CD14-positive monocyte (primary cell): ENCODE measurements at regions not wholly inside any gene's neighbourhood (a gene's known extent, or its start where the extent isn't known, plus 50 kb on each side); places are given as distances from the start of the nearest gene placed in this dataset.

Source experiments
- DNase-seq, 3 donors: peaks; one replicate each; pipeline ENCODE4 v3.0.0-alpha.2; 2011 to 2022
- H2AFZ ChIP-seq: 2 replicates; pipeline ENCODE4 v1.6.0; 2012; ENCODE audit warnings: mild to moderate bottlenecking, low read depth, low read length, inconsistent platforms; ENCODE audit not compliant: insufficient read depth, poor library complexity, severe bottlenecking
- H3K27ac ChIP-seq, 2 donors: 1 replicate in 1 of 2; 2 replicates in 1 of 2; pipeline ENCODE4 v1.5.1; 2012 to 2013; ENCODE audit warnings: low read length in 2 of 2, control low read depth in 1 of 2, inconsistent platforms in 1 of 2, low read depth in 1 of 2, mild to moderate bottlenecking in 1 of 2
- H3K27me3 ChIP-seq, 2 donors: one replicate each; pipeline versions ENCODE4 v1.6.0 to v1.6.1; 2011 to 2013; ENCODE audit warnings: low read length in 2 of 2; ENCODE audit not compliant: control insufficient read depth in 2 of 2, insufficient read depth in 2 of 2
- H3K36me3 ChIP-seq, 2 donors: replicated peaks in 1 of 2; 1 replicate in 1 of 2; 2 replicates in 1 of 2; pipeline versions ENCODE4 v1.5.1 to v1.6.1; 2012 to 2013; ENCODE audit warnings: low read length in 2 of 2, control low read depth in 1 of 2, inconsistent platforms in 1 of 2, mild to moderate bottlenecking in 1 of 2; ENCODE audit not compliant: insufficient read depth in 2 of 2, control insufficient read depth in 1 of 2
- H3K4me1 ChIP-seq, 2 donors: 1 replicate in 1 of 2; 2 replicates in 1 of 2; pipeline versions ENCODE4 v1.5.1 to v1.6.1; 2012 to 2013; ENCODE audit warnings: low read length in 2 of 2, control low read depth in 1 of 2, inconsistent platforms in 1 of 2, mild to moderate bottlenecking in 1 of 2, moderate library complexity in 1 of 2; ENCODE audit not compliant: insufficient read depth in 2 of 2, control insufficient read depth in 1 of 2
- H3K4me2 ChIP-seq: replicated peaks from 2 replicates; pipeline ENCODE3; 2012; ENCODE audit warnings: low read length, moderate library complexity, mild to moderate bottlenecking; ENCODE audit not compliant: poor library complexity, severe bottlenecking; ENCODE audit errors: extremely low read depth
- H3K4me3 ChIP-seq, 3 experiments: fragments of 200-600 bp in 1 of 3; sonication (generic) in 1 of 3; replicated peaks in 1 of 3; 1 replicate in 2 of 3; 2 replicates in 1 of 3; pipeline ENCODE4 v1.5.1; 2011 to 2013; ENCODE audit warnings: low read length in 3 of 3, mild to moderate bottlenecking in 3 of 3, control low read depth in 2 of 3, low read depth in 2 of 3, inconsistent platforms in 1 of 3, moderate library complexity in 1 of 3
- H3K79me2 ChIP-seq: 2 replicates; pipeline ENCODE4 v1.6.0; 2012; ENCODE audit warnings: mild to moderate bottlenecking, control low read depth, inconsistent platforms, low read length, moderate library complexity; ENCODE audit not compliant: insufficient read depth
- H3K9ac ChIP-seq: 2 replicates; pipeline ENCODE4 v1.6.0; 2017; ENCODE audit warnings: low read length, mild to moderate bottlenecking; ENCODE audit not compliant: insufficient read depth, poor library complexity, severe bottlenecking
- H3K9me3 ChIP-seq, 2 donors: replicated peaks in 1 of 2; 1 replicate in 1 of 2; 2 replicates in 1 of 2; pipeline versions ENCODE4 v1.5.1 to v1.6.1; 2012 to 2013; ENCODE audit warnings: low read length in 2 of 2, control low read depth in 1 of 2; ENCODE audit not compliant: control insufficient read depth in 1 of 2, insufficient read depth in 1 of 2
- H4K20me1 ChIP-seq: 2 replicates; pipeline ENCODE4 v1.6.0; 2012; ENCODE audit warnings: mild to moderate bottlenecking, low read length, control low read depth, moderate library complexity; ENCODE audit not compliant: insufficient read depth
- H3K27ac Mint-ChIP-seq, 7 donors: one replicate each; pipeline ENCODE4 v1.8.0; 2020; ENCODE audit warnings: mild to moderate bottlenecking in 7 of 7, mixed read lengths in 7 of 7, moderate library complexity in 6 of 7, inconsistent platforms in 2 of 7
- H3K27me3 Mint-ChIP-seq, 3 donors: one replicate each; pipeline ENCODE4 v1.8.0; 2021 to 2022; ENCODE audit warnings: low read depth in 3 of 3, mild to moderate bottlenecking in 3 of 3, mixed read lengths in 3 of 3, moderate library complexity in 3 of 3, inconsistent platforms in 1 of 3
- H3K36me3 Mint-ChIP-seq, 2 donors: one replicate each; pipeline ENCODE4 v1.8.0; 2020; ENCODE audit warnings: mixed read lengths in 2 of 2, inconsistent platforms in 1 of 2, mild to moderate bottlenecking in 1 of 2
- H3K4me1 Mint-ChIP-seq: one replicate; pipeline ENCODE4 v1.8.0; 2020; ENCODE audit warnings: mild to moderate bottlenecking, mixed read lengths
- H3K4me3 Mint-ChIP-seq, 2 donors: one replicate each; pipeline ENCODE4 v1.8.0; 2020; ENCODE audit warnings: mild to moderate bottlenecking in 2 of 2, mixed read lengths in 2 of 2, moderate library complexity in 1 of 2
- H3K9me3 Mint-ChIP-seq, 7 donors: one replicate each; pipeline ENCODE4 v1.8.0; 2020 to 2022; ENCODE audit warnings: mixed read lengths in 7 of 7, mild to moderate bottlenecking in 6 of 7, moderate library complexity in 6 of 7, inconsistent platforms in 2 of 7
- WGBS: methylation state at CpG from one replicate; pipeline ENCODE4 v1.1.5; 2013; ENCODE audit warnings: missing lambda C conversion rate; ENCODE audit not compliant: insufficient coverage; 5-methylcytosine and 5-hydroxymethylcytosine counted together
- intact Hi-C, 2 donors: fragments of 100-400 bp; cut with micrococcal nuclease; formaldehyde crosslinking; loops; one replicate each; pipeline versions ENCODE4 v1.15.0 to v1.15.1; 2023
- TF ChIP-seq, protein P1 (sequence below): fragments of 200-600 bp; IDR thresholded peaks from one replicate; pipeline ENCODE4 v1.8.0; 2022; ENCODE audit warnings: antibody characterized with exemption, mild to moderate bottlenecking

DNA sequence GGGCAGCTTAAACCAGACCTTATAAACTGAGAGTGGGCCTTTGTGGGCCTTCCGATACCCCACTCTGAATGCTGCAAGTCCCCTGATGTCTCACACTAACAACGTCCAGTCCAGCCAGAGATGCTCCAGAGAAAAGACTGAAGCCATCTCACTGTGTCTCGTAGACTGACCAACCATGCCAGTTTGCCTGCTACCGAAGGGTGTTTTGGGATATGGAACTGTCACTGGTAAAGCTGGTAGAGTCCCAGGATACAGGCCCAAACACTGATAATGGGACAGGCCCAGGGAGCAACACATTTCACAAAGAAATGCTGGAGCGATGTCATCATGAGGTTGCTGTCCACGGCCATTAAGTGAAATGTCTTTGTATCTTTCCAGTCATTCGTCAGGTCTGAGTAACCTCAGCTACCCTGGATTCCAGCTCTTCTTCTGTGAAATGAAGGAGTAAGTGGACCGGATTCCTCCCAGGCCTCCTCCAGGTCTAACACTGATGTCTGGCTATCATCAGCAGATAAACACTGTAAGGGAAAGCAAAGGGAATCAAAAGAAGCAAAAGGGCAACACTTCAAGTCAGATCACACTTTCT, 81.6 kb downstream of the SLC5A7 start:
- H3K4me3 Mint-ChIP-seq: no peak overlapping the region
- Histone ChIP-seq H3K27ac (no peak overlapping the region), H3K4me1 (no peaks in the 10 kb centered on the region), H2AFZ (no peak overlapping the region), H3K9me3 (peaks cover 0 to 3% of the 10 kb centered on the region in 2 donors), H3K4me2 (no peak overlapping the region), H3K9ac (no peak overlapping the region), H3K36me3 (no peaks in the 10 kb centered on the region), H3K4me3 (no peak overlapping the region), H4K20me1 (no peaks in the 10 kb centered on the region), H3K27me3 (no peaks in the 10 kb centered on the region), H3K79me2 (no peaks in the 10 kb centered on the region)
- no peak overlapping the region for H3K27ac Mint-ChIP-seq
- TF ChIP-seq, protein P1, sequence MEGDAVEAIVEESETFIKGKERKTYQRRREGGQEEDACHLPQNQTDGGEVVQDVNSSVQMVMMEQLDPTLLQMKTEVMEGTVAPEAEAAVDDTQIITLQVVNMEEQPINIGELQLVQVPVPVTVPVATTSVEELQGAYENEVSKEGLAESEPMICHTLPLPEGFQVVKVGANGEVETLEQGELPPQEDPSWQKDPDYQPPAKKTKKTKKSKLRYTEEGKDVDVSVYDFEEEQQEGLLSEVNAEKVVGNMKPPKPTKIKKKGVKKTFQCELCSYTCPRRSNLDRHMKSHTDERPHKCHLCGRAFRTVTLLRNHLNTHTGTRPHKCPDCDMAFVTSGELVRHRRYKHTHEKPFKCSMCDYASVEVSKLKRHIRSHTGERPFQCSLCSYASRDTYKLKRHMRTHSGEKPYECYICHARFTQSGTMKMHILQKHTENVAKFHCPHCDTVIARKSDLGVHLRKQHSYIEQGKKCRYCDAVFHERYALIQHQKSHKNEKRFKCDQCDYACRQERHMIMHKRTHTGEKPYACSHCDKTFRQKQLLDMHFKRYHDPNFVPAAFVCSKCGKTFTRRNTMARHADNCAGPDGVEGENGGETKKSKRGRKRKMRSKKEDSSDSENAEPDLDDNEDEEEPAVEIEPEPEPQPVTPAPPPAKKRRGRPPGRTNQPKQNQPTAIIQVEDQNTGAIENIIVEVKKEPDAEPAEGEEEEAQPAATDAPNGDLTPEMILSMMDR: no peak
- no peak for DNase-seq
- no peaks in the 10 kb centered on the region for H3K36me3 Mint-ChIP-seq
- H3K4me1 Mint-ChIP-seq: no peaks in the 10 kb centered on the region
- H3K9me3 Mint-ChIP-seq: peaks cover 0 to 3% (median 2%) of the 10 kb centered on the region in 7 donors
- peaks cover 0 to 1% (median 0%) of the 10 kb centered on the region in 3 donors for H3K27me3 Mint-ChIP-seq
- intact Hi-C loops: no loop called here
- 96% methylated on average over 6 of the region's 8 CpGs for WGBS

DNA sequence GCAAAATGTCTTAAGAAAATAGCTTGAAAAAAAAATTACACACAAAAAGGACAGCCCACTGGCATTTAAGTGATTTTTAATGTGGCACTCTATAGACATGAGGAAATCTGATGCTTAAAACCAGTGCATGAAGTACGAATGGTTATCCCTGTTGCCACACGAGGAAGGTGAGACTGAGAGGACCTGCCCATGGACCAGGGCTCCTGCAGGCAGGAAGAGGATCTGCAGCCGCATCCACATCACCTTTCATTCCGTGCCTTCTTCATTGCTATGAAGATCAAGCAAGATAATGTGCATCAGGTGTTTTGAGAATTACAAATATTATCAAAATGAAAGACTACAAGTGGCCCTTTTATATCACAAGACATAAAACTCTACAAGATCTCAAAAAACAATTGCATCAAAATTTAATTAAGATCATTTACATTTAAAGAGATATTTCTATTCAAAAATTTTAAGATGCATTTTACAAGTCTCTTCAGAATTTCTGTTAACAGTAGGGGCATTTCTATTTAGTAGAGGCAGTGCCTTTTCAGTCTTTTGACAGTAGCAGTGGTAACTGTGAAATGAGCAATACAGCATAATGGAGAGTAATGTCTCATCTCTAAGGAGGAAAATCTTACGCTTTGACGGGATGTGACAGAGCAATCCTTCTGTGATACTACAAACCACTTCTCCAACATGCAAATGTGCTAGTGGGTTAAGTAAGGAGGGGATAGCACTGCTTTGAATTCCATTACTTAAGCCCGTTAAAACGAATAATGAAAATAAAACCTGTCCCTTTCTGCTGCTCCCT, 83.4 kb downstream of the SLC5A7 start:
- intact Hi-C loops: no loop called here
- H3K4me1 ChIP-seq: no peaks in the 10 kb centered on the region
- no peak overlapping the region for H3K4me3 Mint-ChIP-seq
- no peak overlapping the region for H3K4me2 ChIP-seq
- H3K79me2 ChIP-seq: no peaks in the 10 kb centered on the region
- DNase-seq: no peak
- H3K9me3 Mint-ChIP-seq: peaks cover 0 to 4% (median 2%) of the 10 kb centered on the region in 7 donors
- no peaks in the 10 kb centered on the region for H3K4me1 Mint-ChIP-seq
- no peaks in the 10 kb centered on the region for H3K36me3 ChIP-seq
- peaks cover 0 to 3% of the 10 kb centered on the region in 2 donors for H3K9me3 ChIP-seq
- 100% methylated on average over 2 of the region's 8 CpGs for WGBS
- H3K27me3 ChIP-seq: no peaks in the 10 kb centered on the region
- peaks cover 0 to 1% (median 0%) of the 10 kb centered on the region in 3 donors for H3K27me3 Mint-ChIP-seq
- no peaks in the 10 kb centered on the region for H3K36me3 Mint-ChIP-seq
- no peak overlapping the region for H3K4me3 ChIP-seq
- TF ChIP-seq, protein P1: no peak
- no peak overlapping the region for H3K27ac Mint-ChIP-seq
- no peak overlapping the region for H3K27ac ChIP-seq
- no peak overlapping the region for H2AFZ ChIP-seq
- no peak overlapping the region for H3K9ac ChIP-seq
- H4K20me1 ChIP-seq: no peaks in the 10 kb centered on the region
